Esophagus muscularis mucosa (tissue), 4 donors: ENCODE measurements at regions not wholly inside any gene's neighbourhood (a gene's known extent, or its start where the extent isn't known, plus 50 kb on each side); places are given as distances from the start of the nearest gene placed in this dataset.
"Not testable (repeated sequence)": the region's sequence is repeated elsewhere in the genome, so short reads cannot be mapped to it uniquely, and the experiment has no call there.

Source experiments
- DNase-seq: peaks from one replicate; pipeline ENCODE4 v3.0.0-alpha.2; 2017; ENCODE audit errors: extremely low spot score
- H3K27ac ChIP-seq, 4 donors: fragments of 200-600 bp; sonication (generic); replicated peaks in 1 of 4; 1 replicate in 3 of 4; 2 replicates in 1 of 4; pipeline ENCODE4 v1.5.1; 2016 to 2019; ENCODE audit warnings: mild to moderate bottlenecking in 1 of 4
- H3K27me3 ChIP-seq, 4 donors: fragments of 200-600 bp; sonication (generic); one replicate each; pipeline versions ENCODE4 v1.5.1 to v1.6.0; 2016 to 2019
- H3K36me3 ChIP-seq, 4 donors: fragments of 200-600 bp; sonication (generic); one replicate each; pipeline ENCODE4 v1.5.1; 2016 to 2019
- H3K4me1 ChIP-seq, 4 donors: fragments of 200-600 bp; sonication (generic); one replicate each; pipeline ENCODE4 v1.5.1; 2016 to 2019
- H3K4me3 ChIP-seq, 4 donors: fragments of 200-600 bp; sonication (generic); 1 replicate in 2 of 4; 2 replicates in 2 of 4; pipeline ENCODE4 v1.5.1; 2016 to 2019; ENCODE audit warnings: mild to moderate bottlenecking in 4 of 4, moderate library complexity in 1 of 4
- H3K9me3 ChIP-seq, 4 donors: fragments of 200-600 bp; sonication (generic); 1 replicate in 3 of 4; 2 replicates in 1 of 4; pipeline ENCODE4 v1.5.1; 2016 to 2019
- EP300 ChIP-seq: sonication (generic); formaldehyde crosslinking; IDR thresholded peaks from one replicate; pipeline ENCODE4 v1.6.1; 2017; ENCODE audit warnings: antibody characterized with exemption
- POLR2A ChIP-seq: fragments of 450-650 bp; IDR thresholded peaks from one replicate; pipeline ENCODE4 v1.6.1; 2017; ENCODE audit warnings: antibody characterized with exemption, moderate library complexity, mild to moderate bottlenecking, low read depth
- POLR2AphosphoS5 ChIP-seq, 2 donors: sonication (generic); formaldehyde crosslinking; IDR thresholded peaks; one replicate each; pipeline ENCODE4 v1.6.1; 2017; ENCODE audit warnings: antibody characterized with exemption in 2 of 2
- WGBS: methylation state at CpG from one replicate; pipeline ENCODE4 v1.1.5; 2018; 5-methylcytosine and 5-hydroxymethylcytosine counted together
- intact Hi-C: fragments of 100-400 bp; cut with DNase I; formaldehyde crosslinking; loops from one replicate; pipeline ENCODE4 v1.15.1; 2023
- TF ChIP-seq, protein P1 (sequence below), 3 experiments: fragments of 200-600 bp in 2 of 3; fragments of 450-650 bp in 1 of 3; sonication (generic) in 2 of 3; IDR thresholded peaks; one replicate each; pipeline ENCODE4 v1.5.1; 2017 to 2019; ENCODE audit warnings: antibody characterized with exemption in 3 of 3, mild to moderate bottlenecking in 2 of 3, moderate library complexity in 1 of 3

- intact Hi-C loops, result no loop called here
Observed at GRCh38 chr17:54626146-54626703, 274.4 kb upstream of the TOM1L1 start.

DNA sequence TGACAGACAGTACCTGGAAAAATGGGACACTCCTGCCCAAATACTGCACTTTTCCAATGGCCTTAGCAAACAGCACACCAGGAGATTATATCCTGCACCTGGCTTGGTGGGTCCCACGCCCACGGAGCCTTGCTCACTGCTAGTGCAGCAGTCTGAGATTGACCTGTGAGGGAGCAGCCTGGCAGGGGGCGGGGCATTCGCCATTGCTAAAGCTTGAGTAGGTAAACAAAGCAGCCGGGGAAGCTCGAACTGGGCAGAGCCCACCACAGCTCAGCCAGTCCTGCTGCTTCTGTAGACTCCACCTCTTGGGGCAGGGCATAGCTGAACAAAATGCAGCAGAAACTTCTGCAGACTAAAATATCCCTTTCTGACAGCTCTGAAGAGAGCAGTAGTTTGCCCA lies 261.2 kb upstream of the TOM1L1 start:
- H3K36me3 ChIP-seq, H3K4me1 ChIP-seq, DNase-seq, H3K27me3 ChIP-seq, intact Hi-C loops, H3K4me3 ChIP-seq, H3K27ac ChIP-seq: not testable (repeated sequence)
- 81% methylated on average over 3 of the region's 6 CpGs for WGBS
- peaks cover 0 to 23% (median 8%) of the 10 kb centered on the region in 4 donors for H3K9me3 ChIP-seq

More at GRCh38 chr17:54626146-54626703, 274.4 kb upstream of the TOM1L1 start:
- Histone ChIP-seq H3K36me3 (no peaks in the 10 kb centered on the region), H3K4me3 (no peak overlapping the region), H3K27me3 (no peaks in the 10 kb centered on the region), H3K4me1 (no peaks in the 10 kb centered on the region), H3K9me3 (no peaks in the 10 kb centered on the region), H3K27ac (no peak overlapping the region)
- WGBS, result 46% methylated on average over 2 of the region's 2 CpGs
- TF ChIP-seq POLR2A, result no peak
- no peak for TF ChIP-seq POLR2AphosphoS5 (IDR thresholded peaks at IDR 0.05)
- no peak for TF ChIP-seq EP300
- TF ChIP-seq, protein P1, sequence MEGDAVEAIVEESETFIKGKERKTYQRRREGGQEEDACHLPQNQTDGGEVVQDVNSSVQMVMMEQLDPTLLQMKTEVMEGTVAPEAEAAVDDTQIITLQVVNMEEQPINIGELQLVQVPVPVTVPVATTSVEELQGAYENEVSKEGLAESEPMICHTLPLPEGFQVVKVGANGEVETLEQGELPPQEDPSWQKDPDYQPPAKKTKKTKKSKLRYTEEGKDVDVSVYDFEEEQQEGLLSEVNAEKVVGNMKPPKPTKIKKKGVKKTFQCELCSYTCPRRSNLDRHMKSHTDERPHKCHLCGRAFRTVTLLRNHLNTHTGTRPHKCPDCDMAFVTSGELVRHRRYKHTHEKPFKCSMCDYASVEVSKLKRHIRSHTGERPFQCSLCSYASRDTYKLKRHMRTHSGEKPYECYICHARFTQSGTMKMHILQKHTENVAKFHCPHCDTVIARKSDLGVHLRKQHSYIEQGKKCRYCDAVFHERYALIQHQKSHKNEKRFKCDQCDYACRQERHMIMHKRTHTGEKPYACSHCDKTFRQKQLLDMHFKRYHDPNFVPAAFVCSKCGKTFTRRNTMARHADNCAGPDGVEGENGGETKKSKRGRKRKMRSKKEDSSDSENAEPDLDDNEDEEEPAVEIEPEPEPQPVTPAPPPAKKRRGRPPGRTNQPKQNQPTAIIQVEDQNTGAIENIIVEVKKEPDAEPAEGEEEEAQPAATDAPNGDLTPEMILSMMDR (IDR thresholded peaks at IDR 0.05), result no peak
- no peak for DNase-seq

DNA sequence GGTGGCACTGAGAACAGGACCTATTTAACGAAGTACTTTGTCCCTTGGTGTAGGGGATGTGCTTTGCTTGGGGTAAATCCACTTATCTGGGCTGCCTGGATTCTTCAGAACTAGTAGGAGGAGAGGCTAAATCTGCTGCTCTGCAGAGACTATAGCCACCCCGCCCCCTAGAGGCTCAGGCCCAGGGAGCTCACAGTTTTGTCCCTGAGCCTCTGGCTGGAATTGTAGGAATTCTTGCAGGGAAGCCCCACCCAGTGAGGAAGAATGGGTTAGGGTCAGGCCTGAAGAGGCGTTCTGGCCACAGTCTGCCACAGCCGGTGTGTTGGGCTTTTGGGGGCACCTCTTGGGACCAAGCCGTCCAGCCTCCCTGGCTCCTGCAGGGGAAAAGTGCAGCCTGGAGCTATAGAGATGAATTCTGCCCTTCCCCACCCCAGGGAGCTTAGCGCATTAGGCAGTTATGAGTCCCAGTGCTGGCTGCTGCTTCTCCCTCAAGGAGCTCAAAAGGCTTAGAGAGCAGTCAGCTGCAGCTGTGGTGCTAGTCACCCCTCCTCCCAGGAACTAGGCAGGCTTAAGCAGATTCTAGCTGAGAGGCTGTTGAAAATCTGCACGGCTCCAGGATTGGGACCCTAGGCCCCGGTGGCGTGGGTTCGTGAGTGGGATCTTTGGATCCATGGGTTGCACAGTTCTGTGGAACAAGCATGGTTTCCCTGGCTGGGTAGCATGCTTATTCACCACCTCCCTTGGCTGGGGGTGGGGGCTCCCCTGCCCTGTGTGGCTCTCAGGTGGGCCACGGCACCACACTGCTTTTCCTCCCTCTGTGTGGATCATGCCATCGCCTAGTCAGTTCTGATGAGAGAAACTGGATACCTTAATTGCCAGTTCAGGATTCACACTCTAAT lies 237.4 kb upstream of the TOM1L1 start:
- no peaks in the 10 kb centered on the region for H3K36me3 ChIP-seq
- no peaks in the 10 kb centered on the region for H3K27me3 ChIP-seq
- 67% methylated on average over 4 of the region's 12 CpGs for WGBS
- TF ChIP-seq EP300 (no peak), POLR2AphosphoS5 (IDR thresholded peaks at IDR 0.05) (no peak), POLR2A (no peak)
- TF ChIP-seq, protein P1 (IDR thresholded peaks at IDR 0.05), result no peak
- H3K27ac ChIP-seq, result no peak overlapping the region
- DNase-seq, result no peak
- no peaks in the 10 kb centered on the region for H3K4me1 ChIP-seq
- peaks cover 0 to 6% (median 2%) of the 10 kb centered on the region in 4 donors for H3K9me3 ChIP-seq
- intact Hi-C loops, result no loop called here
- H3K4me3 ChIP-seq, result no peak overlapping the region

DNA sequence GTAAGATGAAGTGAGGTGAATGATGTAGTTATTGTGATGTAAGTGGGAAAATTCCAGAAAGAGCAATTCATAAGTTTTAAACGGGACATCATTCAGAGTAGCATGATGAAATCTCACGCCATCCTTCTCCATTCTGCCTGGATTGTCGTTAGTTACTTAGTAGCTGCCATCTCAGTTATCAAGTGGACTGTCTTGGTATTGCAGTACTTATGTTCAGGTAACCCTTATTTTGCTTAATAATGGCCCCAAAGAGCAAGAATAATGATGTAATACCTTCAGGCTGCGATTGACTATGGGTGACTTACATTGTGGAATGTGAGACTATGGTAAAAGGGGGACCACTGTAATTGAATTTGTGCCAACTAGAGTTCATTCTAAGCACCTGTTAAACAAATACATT lies 234.1 kb upstream of the TOM1L1 start:
- intact Hi-C loops, result no loop called here
- no peaks in the 10 kb centered on the region for H3K36me3 ChIP-seq
- H3K27ac ChIP-seq, result no peak overlapping the region
- no peak for DNase-seq
- H3K9me3 ChIP-seq, result peaks cover 0 to 6% (median 2%) of the 10 kb centered on the region in 4 donors
- TF ChIP-seq, protein P1 (IDR thresholded peaks at IDR 0.05), result no peak
- TF ChIP-seq EP300 (no peak), POLR2AphosphoS5 (IDR thresholded peaks at IDR 0.05) (no peak), POLR2A (no peak)
- no peaks in the 10 kb centered on the region for H3K27me3 ChIP-seq
- WGBS, result 83% methylated on average over 4 of the region's 4 CpGs
- H3K4me1 ChIP-seq, result no peaks in the 10 kb centered on the region
- H3K4me3 ChIP-seq, result no peak overlapping the region

DNA sequence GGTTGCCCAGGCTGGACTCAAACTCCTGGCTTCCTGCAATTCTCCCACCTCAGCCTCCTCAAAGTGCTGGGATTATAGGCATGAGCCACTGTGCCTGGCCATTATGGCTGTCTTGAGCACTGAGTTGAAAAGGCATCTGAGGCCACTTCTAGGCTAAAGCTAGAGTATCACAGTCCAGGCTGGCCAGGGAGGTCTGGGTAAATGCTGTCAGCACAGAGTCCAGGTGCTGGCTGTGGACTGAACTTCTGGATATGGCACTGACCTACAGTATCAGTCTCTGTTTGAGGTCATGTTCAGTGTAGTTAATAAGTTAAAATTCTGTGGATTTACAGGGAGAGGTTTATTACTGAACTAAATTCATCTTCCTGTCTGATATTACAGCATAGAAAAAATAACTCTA lies 222.5 kb upstream of the TOM1L1 start:
- DNase-seq, result no peak
- H3K27me3 ChIP-seq, result no peaks in the 10 kb centered on the region
- no peaks in the 10 kb centered on the region for H3K36me3 ChIP-seq
- H3K4me3 ChIP-seq, result no peak overlapping the region
- intact Hi-C loops, result no loop called here
- no peaks in the 10 kb centered on the region for H3K4me1 ChIP-seq
- H3K9me3 ChIP-seq, result no peaks in the 10 kb centered on the region
- TF ChIP-seq EP300, result no peak
- no peak for TF ChIP-seq POLR2A
- TF ChIP-seq POLR2AphosphoS5 (IDR thresholded peaks at IDR 0.05), result no peak
- TF ChIP-seq, protein P1 (IDR thresholded peaks at IDR 0.05), result no peak
- H3K27ac ChIP-seq, result no peak overlapping the region
